ENCODE measurements at regions not wholly inside any gene's neighbourhood (a gene's known extent, or its start where the extent isn't known, plus 50 kb on each side); places are given as distances from the start of the nearest gene placed in this dataset.

- TF ChIP-seq POLR2AphosphoS5 (IDR thresholded peaks at IDR 0.05): no peak
- TF ChIP-seq CTCF (IDR thresholded peaks at IDR 0.05): no peak
- no peak for TF ChIP-seq EP300 (IDR thresholded peaks at IDR 0.05; ENCODE audit: low read depth)
Observed at GRCh38 chr11:95324826-95325225, 93.8 kb upstream of the SESN3 start.

Measured in transverse colon (tissue), 4 donors.